ENCODE measurements at regions not wholly inside any gene's neighbourhood (a gene's known extent, or its start where the extent isn't known, plus 50 kb on each side); places are given as distances from the start of the nearest gene placed in this dataset.

- no peak for DNase-seq (ENCODE audit: low read depth)
- no peak for TF ChIP-seq CTCF (IDR thresholded peaks at IDR 0.05; ENCODE audit: control insufficient read depth, extremely low read depth, insufficient read depth)
- H3K4me3 ChIP-seq (ENCODE audit: low read depth, low read length) = no peak overlapping the region
Measured at GRCh38 chr4:10743357-10743756, 58.8 kb upstream of the CLNK start.

- no peak for TF ChIP-seq CTCF (IDR thresholded peaks at IDR 0.05; ENCODE audit: control insufficient read depth, extremely low read depth, insufficient read depth)
- H3K4me3 ChIP-seq (ENCODE audit: low read depth, low read length) = no peak overlapping the region
- no peak for DNase-seq (ENCODE audit: low read depth)
Measured at GRCh38 chr4:10741961-10742699, 57.6 kb upstream of the CLNK start.

- no peak overlapping the region for H3K4me3 ChIP-seq (ENCODE audit: low read depth, low read length)
- no peak for DNase-seq (ENCODE audit: low read depth)
- TF ChIP-seq CTCF (IDR thresholded peaks at IDR 0.05; ENCODE audit: control insufficient read depth, extremely low read depth, insufficient read depth) = no peak
Measured at GRCh38 chr4:10740891-10741620, 56.5 kb upstream of the CLNK start.

- H3K4me3 ChIP-seq (ENCODE audit: low read depth, low read length) = no peak overlapping the region
- no peak for TF ChIP-seq CTCF (IDR thresholded peaks at IDR 0.05; ENCODE audit: control insufficient read depth, extremely low read depth, insufficient read depth)
- no peak for DNase-seq (ENCODE audit: low read depth)
Measured at GRCh38 chr4:10740251-10740650, 55.7 kb upstream of the CLNK start.

- no peak overlapping the region for H3K4me3 ChIP-seq (ENCODE audit: low read depth, low read length)
- DNase-seq (ENCODE audit: low read depth) = no peak
- no peak for TF ChIP-seq CTCF (IDR thresholded peaks at IDR 0.05; ENCODE audit: control insufficient read depth, extremely low read depth, insufficient read depth)
Measured at GRCh38 chr4:10738826-10739489, 54.4 kb upstream of the CLNK start.

GRCh38 chr4:10737337-10737736 is 52.8 kb upstream of the CLNK start:
- H3K4me3 ChIP-seq (ENCODE audit: low read depth, low read length) = no peak overlapping the region
- DNase-seq (ENCODE audit: low read depth) = no peak
- no peak for TF ChIP-seq CTCF (IDR thresholded peaks at IDR 0.05; ENCODE audit: control insufficient read depth, extremely low read depth, insufficient read depth)

Measured in LNCaP clone FGC (cell line).